ENCODE measurements at regions not wholly inside any gene's neighbourhood (a gene's known extent, or its start where the extent isn't known, plus 50 kb on each side); places are given as distances from the start of the nearest gene placed in this dataset.
A peak's percentile ranks its signal among the peaks of the same experiment; 100 is the strongest.
"Not testable (repeated sequence)": the region's sequence is repeated elsewhere in the genome, so short reads cannot be mapped to it uniquely, and the experiment has no call there.

- no peak for DNase-seq (ENCODE audit: low spot score)
Measured at GRCh38 chr11:109677876-109678275, 255.9 kb downstream of the C11orf87 start.

DNA sequence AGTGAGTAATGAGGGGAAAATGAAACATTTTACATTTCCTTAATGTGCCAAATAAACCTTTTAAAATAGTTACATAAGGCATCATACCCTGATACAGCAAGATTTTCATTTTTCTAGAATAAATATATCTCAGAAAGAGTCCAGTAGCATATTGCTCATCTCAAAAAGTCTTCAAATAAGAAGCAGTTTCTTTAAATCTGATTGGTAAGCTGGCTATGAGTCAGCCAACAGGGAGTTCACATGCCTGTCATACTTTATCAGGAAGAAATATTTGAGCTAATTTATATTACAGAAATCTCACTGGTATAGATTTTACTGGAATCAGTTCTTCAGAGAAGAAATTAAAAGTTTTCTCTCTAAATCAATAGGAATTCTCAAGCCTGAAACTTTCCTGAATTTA is 258.1 kb downstream of the C11orf87 start:
- no peak for DNase-seq (ENCODE audit: low spot score)

DNA sequence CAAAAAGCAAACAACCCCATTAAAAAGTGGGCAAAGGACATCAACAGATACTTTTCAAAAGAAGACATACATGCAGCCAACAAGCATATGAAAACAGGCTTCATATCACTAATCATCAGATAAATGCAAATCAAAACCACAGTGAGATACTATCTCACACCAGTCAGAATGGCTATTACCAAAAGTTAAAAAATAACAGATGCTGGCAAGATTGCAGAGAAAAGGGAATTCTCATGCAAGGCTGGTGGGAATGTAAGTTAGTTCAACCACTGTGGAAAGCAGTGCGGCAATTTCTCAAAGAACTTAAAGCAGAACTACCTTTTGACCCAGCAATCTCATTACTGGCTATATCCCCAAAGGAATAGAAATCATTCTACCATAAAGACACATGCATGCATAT is 260.8 kb downstream of the C11orf87 start:
- DNase-seq (ENCODE audit: low spot score): not testable (repeated sequence)

- DNase-seq (ENCODE audit: low spot score): no peak
Measured at GRCh38 chr11:109695696-109696095, 273.7 kb downstream of the C11orf87 start.

GRCh38 chr11:109696191-109696897 is 274.4 kb downstream of the C11orf87 start:
- DNase-seq (ENCODE audit: low spot score): no peak

DNA sequence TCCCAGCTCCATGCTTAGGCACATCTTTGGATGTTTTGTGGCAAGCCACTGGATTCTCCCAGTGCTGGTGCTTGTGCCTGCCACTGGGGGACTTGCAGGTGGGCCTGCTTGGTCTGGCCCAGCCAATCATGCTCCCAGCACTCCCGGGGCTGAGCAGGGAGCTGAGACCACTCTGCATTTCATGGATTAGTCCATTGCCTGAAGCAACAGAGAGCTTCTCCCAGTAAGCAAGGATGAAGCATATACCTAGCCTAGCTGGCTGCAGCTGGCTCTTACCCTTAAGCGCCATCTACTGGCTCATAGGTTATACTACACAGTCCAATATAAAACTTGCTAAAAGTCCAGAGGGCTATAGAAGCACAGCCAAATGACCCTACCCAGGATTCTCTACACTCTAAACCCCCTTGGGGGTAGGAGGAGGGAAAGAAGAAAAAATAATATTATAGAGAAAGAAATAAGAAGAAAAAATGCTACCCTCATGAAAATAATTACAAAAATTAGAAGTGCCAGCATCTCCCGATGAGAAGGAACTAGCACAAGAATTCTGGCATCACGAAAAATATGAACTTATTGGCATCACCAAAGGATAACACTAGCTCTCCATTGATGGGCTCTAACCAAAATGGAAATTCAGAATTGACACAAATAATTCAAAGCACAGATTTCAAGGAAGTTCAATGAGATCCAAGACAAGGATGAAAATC is 275.3 kb downstream of the C11orf87 start:
- no peak for DNase-seq (ENCODE audit: low spot score)

DNA sequence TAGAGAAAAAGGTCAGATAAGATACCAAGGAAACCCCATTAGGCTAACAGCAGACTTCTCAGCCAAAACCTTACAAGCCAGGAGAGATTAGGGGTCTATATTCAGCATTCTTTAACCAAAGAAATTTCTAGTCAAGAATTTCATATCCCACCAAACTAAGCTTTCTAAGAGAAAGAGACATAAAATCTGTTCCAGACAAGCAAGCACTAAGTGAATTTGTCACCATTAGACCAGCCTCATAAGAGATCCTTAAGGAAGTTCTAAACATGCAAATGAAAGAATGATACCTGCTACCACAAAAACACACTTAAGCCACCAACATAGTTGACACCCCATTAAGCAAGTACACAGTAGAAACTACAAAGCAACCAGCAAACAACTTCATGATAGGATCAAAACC is 276.2 kb downstream of the C11orf87 start:
- DNase-seq (ENCODE audit: low spot score): no peak

GRCh38 chr11:109704432-109704831 is 282.4 kb downstream of the C11orf87 start:
- DNase-seq (ENCODE audit: low spot score): no peak

DNA sequence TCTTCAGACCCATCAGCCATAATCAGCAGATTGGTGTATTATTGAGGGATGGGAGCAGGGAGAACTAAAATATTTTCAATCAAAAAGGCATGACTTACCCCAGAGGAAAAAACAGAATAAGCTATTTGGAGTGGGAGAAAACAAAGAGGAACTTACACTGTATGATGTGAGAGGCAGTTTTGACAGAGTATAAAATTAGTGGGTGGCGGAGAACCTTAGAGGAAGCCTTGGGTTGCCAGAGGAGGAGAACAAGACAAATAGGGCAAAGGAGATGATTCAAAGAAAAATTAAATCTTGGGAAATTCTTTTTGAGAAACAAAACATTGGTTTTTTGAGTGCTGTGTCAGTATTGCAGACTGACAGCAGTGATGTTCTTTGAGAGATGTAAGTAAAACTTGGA is 285.0 kb downstream of the C11orf87 start:
- DNase-seq (ENCODE audit: low spot score): no peak

DNA sequence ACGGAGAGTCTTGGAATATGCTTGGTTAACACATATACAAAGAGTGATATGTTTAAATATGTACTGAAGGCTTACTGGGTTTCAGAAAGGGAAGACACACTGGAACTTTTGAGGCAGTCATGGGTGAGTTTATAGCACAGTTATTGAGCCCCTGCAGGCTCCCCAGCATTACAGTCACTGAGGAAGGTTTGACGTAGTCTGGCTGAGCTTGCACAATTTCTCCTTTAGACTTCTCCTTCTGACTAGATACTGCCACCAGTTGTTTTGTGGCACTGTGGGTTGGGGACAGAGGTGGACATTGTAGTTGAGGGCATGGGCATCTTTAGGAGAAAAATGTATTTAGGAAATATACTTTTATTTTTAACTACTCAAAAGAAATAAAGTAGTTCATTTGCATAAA is 285.4 kb downstream of the C11orf87 start:
- peak; percentile 16 for DNase-seq (ENCODE audit: low spot score)

GRCh38 chr11:109708184-109708583 is 286.2 kb downstream of the C11orf87 start:
- no peak for DNase-seq (ENCODE audit: low spot score)

GRCh38 chr11:109714444-109714843 is 292.5 kb downstream of the C11orf87 start:
- not testable (repeated sequence) for DNase-seq (ENCODE audit: low spot score)

GRCh38 chr11:109715424-109715823 is 293.4 kb downstream of the C11orf87 start:
- not testable (repeated sequence) for DNase-seq (ENCODE audit: low spot score)

DNA sequence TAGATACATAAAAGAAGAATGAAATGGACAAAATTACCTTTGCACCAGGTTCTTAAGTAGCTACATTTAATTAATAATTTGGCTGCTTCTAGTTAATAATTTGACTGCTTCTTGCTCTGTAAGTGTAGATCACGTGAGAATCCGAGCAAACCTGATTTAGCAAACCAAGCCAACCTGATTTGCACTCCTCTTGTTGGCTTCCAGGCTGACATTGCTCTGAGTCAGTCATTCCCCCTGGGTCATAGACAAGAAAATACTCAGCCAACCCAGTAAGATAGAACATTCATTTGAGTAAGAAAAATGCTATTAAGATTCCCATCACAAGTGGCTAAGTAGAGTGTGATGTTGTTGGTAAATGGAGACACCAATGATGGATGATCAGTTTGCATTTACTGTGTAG is 304.1 kb downstream of the C11orf87 start:
- DNase-seq (ENCODE audit: low spot score): no peak

- no peak for DNase-seq (ENCODE audit: low spot score)
Measured at GRCh38 chr11:109728056-109728455, 306.1 kb downstream of the C11orf87 start.

DNA sequence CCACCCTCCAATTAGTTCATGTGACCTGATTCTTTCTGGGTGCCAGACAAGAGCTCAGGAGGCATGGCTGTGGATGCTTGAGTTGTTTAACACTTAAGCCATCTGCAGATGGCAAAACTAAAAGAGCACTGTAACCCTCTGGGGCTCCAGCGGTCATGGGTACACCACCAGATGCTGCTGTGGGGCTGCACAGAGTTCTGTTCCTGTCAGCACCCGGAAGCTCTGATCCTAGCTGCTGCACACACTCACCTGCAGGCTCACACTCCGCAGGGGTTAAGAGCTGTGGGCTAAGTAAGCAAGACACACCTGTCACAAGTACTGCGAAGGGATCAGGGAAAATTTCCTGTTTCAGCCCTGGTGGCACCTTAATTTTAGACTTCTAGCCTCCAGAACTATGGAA is 307.8 kb downstream of the C11orf87 start:
- peak; percentile 19 for DNase-seq (ENCODE audit: low spot score)

GRCh38 chr11:109730669-109731068 is 308.7 kb downstream of the C11orf87 start:
- no peak for DNase-seq (ENCODE audit: low spot score)

GRCh38 chr11:109731451-109731850 is 309.5 kb downstream of the C11orf87 start:
- no peak for DNase-seq (ENCODE audit: low spot score)

DNA sequence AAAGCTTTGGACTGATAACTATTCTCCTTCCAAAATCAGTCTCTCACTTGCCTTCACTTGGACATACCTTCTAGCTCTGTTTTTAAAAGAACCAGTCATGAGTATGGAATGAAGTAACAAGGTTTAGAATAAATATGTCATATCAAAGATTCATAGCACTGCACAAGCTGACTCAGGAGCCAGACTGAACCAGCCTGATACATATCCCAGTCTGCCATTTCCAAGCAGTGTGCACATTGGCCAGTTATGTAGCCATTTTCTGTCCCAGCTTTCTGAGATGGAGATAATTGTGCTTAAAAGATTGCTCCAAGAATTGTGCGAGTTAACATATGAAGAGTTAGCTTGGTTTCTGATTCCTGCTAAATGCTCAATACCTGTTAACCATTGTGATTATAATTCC is 311.3 kb downstream of the C11orf87 start:
- no peak for DNase-seq (ENCODE audit: low spot score)

- DNase-seq (ENCODE audit: low spot score): no peak
Measured at GRCh38 chr11:109734566-109734965, 312.6 kb downstream of the C11orf87 start.

DNA sequence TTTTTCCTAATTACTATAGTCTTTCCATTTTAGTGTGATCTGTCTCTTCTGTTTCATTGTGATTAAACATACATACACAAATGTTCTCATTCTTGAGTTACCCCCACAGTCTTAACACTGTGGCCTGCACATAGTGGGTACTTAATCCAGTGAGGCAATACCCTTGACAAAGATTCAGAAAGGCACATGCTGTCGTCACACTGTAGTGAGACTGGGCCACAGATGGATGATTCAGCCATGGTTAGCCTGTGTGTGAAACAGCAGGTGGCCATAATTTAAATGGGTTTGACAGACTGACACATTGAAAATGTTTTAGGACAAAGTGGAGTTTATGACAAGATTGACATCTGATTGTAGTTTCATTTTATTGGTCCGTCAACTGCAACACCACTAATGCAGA is 313.1 kb downstream of the C11orf87 start:
- DNase-seq (ENCODE audit: low spot score): no peak

- no peak for DNase-seq (ENCODE audit: low spot score)
Measured at GRCh38 chr11:109739379-109739778, 317.4 kb downstream of the C11orf87 start.

- no peak for DNase-seq (ENCODE audit: low spot score)
Measured at GRCh38 chr11:109745996-109746625, 324.1 kb downstream of the C11orf87 start.

All from mucosa of gallbladder (tissue), 1 donor.